IMR-90 (cell line): ENCODE measurements at regions not wholly inside any gene's neighbourhood (a gene's known extent, or its start where the extent isn't known, plus 50 kb on each side); places are given as distances from the start of the nearest gene placed in this dataset.

Experiments
- ATAC-seq: fragments of 200-7000 bp; cut with Tn5 transposase; 2 replicates; pipeline ENCODE4 v1.9.1; 2020; ENCODE audit warnings: low read depth, mild to moderate bottlenecking, moderate library complexity
- BruUV-seq: library from RNA; stranded (reverse); fragments of 400-500 nt; replicated peaks from 2 replicates; lab custom pipeline; 2021; lab: Mats Ljungman, UMichigan
- CTCF ChIA-PET: fragments of 300-600 bp; formaldehyde crosslinking; extraction: SDS; loops from one replicate; lab custom pipeline; 2021; ENCODE audit warnings: antibody characterized with exemption; lab: Yijun Ruan, JAX
- POLR2A ChIA-PET: fragments of 300-600 bp; sonication (Branson Sonifier 250); formaldehyde crosslinking; loops from one replicate; lab custom pipeline; 2022; ENCODE audit warnings: antibody characterized with exemption; ENCODE audit not compliant: unreplicated experiment; lab: Charles Lee
- DNase-seq: peaks from one replicate; pipeline ENCODE4 v3.0.0; 2013
- H2AFZ ChIP-seq: replicated peaks from 2 replicates; pipeline ENCODE3; 2013; ENCODE audit warnings: low read length, mild to moderate bottlenecking; ENCODE audit not compliant: poor library complexity
- H2AK5ac ChIP-seq: 2 replicates; pipeline ENCODE4 v1.6.1; 2013; ENCODE audit warnings: low read depth, low read length, inconsistent platforms
- H2AK9ac ChIP-seq: replicated peaks from 2 replicates; pipeline ENCODE3; 2013; ENCODE audit warnings: mild to moderate bottlenecking, low read depth, low read length, moderate library complexity; ENCODE audit not compliant: poor library complexity
- H2BK120ac ChIP-seq: 2 replicates; pipeline ENCODE4 v1.6.1; 2013; ENCODE audit warnings: low read depth, low read length, inconsistent platforms
- H2BK15ac ChIP-seq: 3 replicates; pipeline ENCODE4 v1.6.1; 2013; ENCODE audit warnings: low read depth, low read length, inconsistent platforms
- H2BK20ac ChIP-seq: 2 replicates; pipeline ENCODE4 v1.6.1; 2013; ENCODE audit warnings: low read depth, mild to moderate bottlenecking, inconsistent platforms, low read length, moderate library complexity
- H2BK5ac ChIP-seq: 2 replicates; pipeline ENCODE4 v1.6.1; 2013; ENCODE audit warnings: mild to moderate bottlenecking, low read depth, low read length, inconsistent platforms; ENCODE audit not compliant: poor library complexity, severe bottlenecking
- H3K14ac ChIP-seq: replicated peaks from 2 replicates; pipeline ENCODE4 v1.6.1; 2013; ENCODE audit warnings: low read depth, low read length, inconsistent platforms
- H3K18ac ChIP-seq: 2 replicates; pipeline ENCODE4 v1.6.1; 2013; ENCODE audit warnings: low read depth, low read length, control low read depth
- H3K23ac ChIP-seq: 2 replicates; pipeline ENCODE4 v1.6.1; 2013; ENCODE audit warnings: low read depth, low read length, inconsistent platforms
- H3K27ac ChIP-seq: 2 replicates; pipeline ENCODE4 v1.5.1; 2013; ENCODE audit warnings: mild to moderate bottlenecking, control low read depth, low read length; ENCODE audit not compliant: insufficient read depth
- H3K27me3 ChIP-seq: 2 replicates; pipeline ENCODE4 v1.6.1; 2013; ENCODE audit warnings: low read length; ENCODE audit not compliant: control insufficient read depth, insufficient read depth
- H3K36me3 ChIP-seq: 2 replicates; pipeline ENCODE4 v1.6.1; 2013; ENCODE audit warnings: low read length, mixed read lengths; ENCODE audit not compliant: control insufficient read depth, insufficient read depth
- H3K4ac ChIP-seq: 2 replicates; pipeline ENCODE4 v1.6.1; 2013; ENCODE audit warnings: low read depth, low read length, inconsistent platforms
- H3K4me1 ChIP-seq: 2 replicates; pipeline ENCODE4 v1.6.1; 2013; ENCODE audit warnings: low read length, mixed read lengths; ENCODE audit not compliant: control insufficient read depth, insufficient read depth
- H3K4me2 ChIP-seq: 2 replicates; pipeline ENCODE4 v1.6.1; 2013; ENCODE audit warnings: low read depth, mild to moderate bottlenecking, control low read depth, low read length, moderate library complexity
- H3K4me3 ChIP-seq: 2 replicates; pipeline ENCODE4 v1.5.1; 2013; ENCODE audit warnings: low read depth, mild to moderate bottlenecking, control low read depth, low read length, moderate library complexity; ENCODE audit not compliant: insufficient read depth
- H3K56ac ChIP-seq: 2 replicates; pipeline ENCODE4 v1.6.1; 2013; ENCODE audit warnings: low read length, inconsistent platforms; ENCODE audit not compliant: insufficient read depth; ENCODE audit errors: extremely low read depth
- H3K79me1 ChIP-seq, 2 experiments: 2 replicates each; pipeline ENCODE4 v1.6.1; 2013; ENCODE audit warnings: low read length in 2 of 2, inconsistent platforms in 1 of 2, low read depth in 1 of 2
- H3K9ac ChIP-seq: 2 replicates; pipeline ENCODE4 v1.6.1; 2013; ENCODE audit warnings: low read depth, low read length, control low read depth
- H3K9me1 ChIP-seq: 2 replicates; pipeline ENCODE4 v1.6.1; 2013; ENCODE audit warnings: low read length, inconsistent platforms; ENCODE audit not compliant: insufficient read depth
- H3K9me3 ChIP-seq: 2 replicates; pipeline ENCODE4 v1.6.1; 2013; ENCODE audit warnings: low read length; ENCODE audit not compliant: control insufficient read depth, insufficient read depth
- H4K20me1 ChIP-seq: 2 replicates; pipeline ENCODE4 v1.6.1; 2013; ENCODE audit warnings: low read length, inconsistent platforms; ENCODE audit not compliant: insufficient read depth
- H4K5ac ChIP-seq: 2 replicates; pipeline ENCODE4 v1.6.1; 2013; ENCODE audit warnings: mild to moderate bottlenecking, low read depth, low read length, control low read depth
- H4K8ac ChIP-seq, 2 experiments: 2 replicates each; pipeline ENCODE4 v1.6.1; 2013; ENCODE audit warnings: low read depth in 2 of 2, low read length in 2 of 2, control low read depth in 1 of 2, inconsistent platforms in 1 of 2
- H4K91ac ChIP-seq: 2 replicates; pipeline ENCODE4 v1.6.1; 2013; ENCODE audit warnings: low read depth, low read length, inconsistent platforms; ENCODE audit not compliant: insufficient read depth
- MAFK ChIP-seq: IDR thresholded peaks from 2 replicates; pipeline ENCODE4 v1.6.1; 2012; ENCODE audit warnings: low read depth, low read length, improper control_type of control experiment
- MAZ ChIP-seq: IDR thresholded peaks from 2 replicates; pipeline ENCODE4 v1.6.1; 2012; ENCODE audit warnings: low read depth, mild to moderate bottlenecking, low read length, improper control_type of control experiment, moderate library complexity, borderline replicate concordance
- POLR2A ChIP-seq: IDR thresholded peaks from 2 replicates; pipeline ENCODE4 v1.6.1; 2012; ENCODE audit warnings: mild to moderate bottlenecking, low read depth, low read length
- RCOR1 ChIP-seq: IDR thresholded peaks from 2 replicates; pipeline ENCODE4 v1.6.1; 2012; ENCODE audit warnings: mild to moderate bottlenecking, low read length, improper control_type of control experiment; ENCODE audit not compliant: insufficient replicate concordance
- SMC3 ChIP-seq: fragments of 150-350 bp; IDR thresholded peaks from 2 replicates; pipeline ENCODE4 v1.6.1; 2016; ENCODE audit warnings: low read depth, mild to moderate bottlenecking, antibody characterized with exemption, low read length, moderate library complexity
- WGBS, 2 experiments: methylation state at CpG; one replicate each; pipeline versions ENCODE4 v1.1.5 to v1.1.7; 2013; ENCODE audit warnings: missing lambda C conversion rate in 2 of 2; ENCODE audit not compliant: insufficient read length in 1 of 2; ENCODE audit errors: extremely low coverage in 2 of 2; 5-methylcytosine and 5-hydroxymethylcytosine counted together
- dilution Hi-C: fragments of 300-500 bp; cut with HindIII; formaldehyde crosslinking; loops from one replicate; pipeline ENCODE4 v1.14.3; 2018; ENCODE audit warnings: low sequenced_read_pairs; ENCODE audit not compliant: unreplicated experiment
- in situ Hi-C: fragments of 300-500 bp; cut with MboI; formaldehyde crosslinking; loops from 3 replicates; pipeline ENCODE4 v1.14.3; 2019; ENCODE audit warnings: low sequenced_read_pairs, inconsistent platforms, mixed read lengths
- intact Hi-C: fragments of 100-400 bp; cut with micrococcal nuclease; formaldehyde crosslinking; loops from 2 replicates; pipeline ENCODE4 v1.10.0; 2022

DNA sequence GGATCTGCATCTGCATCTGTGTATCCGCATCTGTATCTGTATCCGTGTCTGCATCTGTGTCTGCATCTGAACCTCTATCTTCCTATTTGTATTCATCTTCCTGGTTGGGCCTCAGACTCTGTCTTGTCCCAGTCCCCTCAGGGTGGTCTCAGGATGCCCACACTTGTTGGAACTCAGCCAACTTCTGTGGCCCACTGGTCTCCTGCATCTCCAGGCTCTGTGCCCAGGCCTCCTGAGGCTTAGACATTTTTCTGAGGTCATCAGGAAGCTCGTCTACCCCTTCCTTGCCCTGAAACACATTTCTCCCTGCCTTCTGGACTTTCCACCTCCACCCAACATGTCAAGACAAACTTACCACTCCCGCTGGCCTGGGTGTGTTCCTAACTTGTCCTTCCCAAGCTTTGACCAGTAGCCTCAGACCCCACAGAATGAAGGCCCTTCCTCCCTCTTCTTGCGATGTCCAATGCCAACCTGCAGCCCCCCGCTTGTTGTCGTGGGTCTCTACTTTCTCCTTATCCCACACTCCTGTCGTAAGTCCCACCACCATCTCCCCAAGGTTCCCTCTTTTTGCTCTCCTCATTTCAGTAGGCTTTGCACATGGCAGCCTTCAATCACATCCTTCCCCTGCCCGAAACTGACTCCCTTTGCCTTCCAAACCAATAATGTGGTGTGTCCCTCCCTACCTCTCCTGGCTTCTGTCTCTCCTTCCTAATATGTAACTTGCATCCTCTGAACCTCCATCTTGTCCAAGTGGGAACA is 176.5 kb downstream of the DLL1 start:
- TF ChIP-seq MAZ (no peak), POLR2A (no peak), RCOR1 (no peak), SMC3 (no peak), MAFK (no peak)
- no peak overlapping the region for H4K8ac ChIP-seq
- no peak overlapping the region for H3K18ac ChIP-seq
- no peak for ATAC-seq
- intact Hi-C loops (no loop called here), dilution Hi-C loops (no loop called here), in situ Hi-C loops (no loop called here)
- H3K4me1 ChIP-seq = no peaks in the 10 kb centered on the region
- no peak overlapping the region for H2AK9ac ChIP-seq
- H3K9me3 ChIP-seq = peaks cover 29% of the 10 kb centered on the region
- no peak overlapping the region for H3K23ac ChIP-seq
- H3K36me3 ChIP-seq = no peaks in the 10 kb centered on the region
- BruUV-seq = no TSS peak
- no peak overlapping the region for H4K91ac ChIP-seq
- H2BK20ac ChIP-seq = no peak overlapping the region
- POLR2A ChIA-PET = no interaction called here
- no peak overlapping the region for H2BK120ac ChIP-seq
- no peak overlapping the region for H3K14ac ChIP-seq
- no peak overlapping the region for H3K4ac ChIP-seq
- H3K4me2 ChIP-seq = no peak overlapping the region
- H3K9ac ChIP-seq = no peak overlapping the region
- H2AFZ ChIP-seq = no peak overlapping the region
- no peak overlapping the region for H4K5ac ChIP-seq
- no peak overlapping the region for H3K27ac ChIP-seq
- no peaks in the 10 kb centered on the region for H3K9me1 ChIP-seq
- H3K79me1 ChIP-seq = no peaks in the 10 kb centered on the region
- H3K56ac ChIP-seq = no peak overlapping the region
- H3K27me3 ChIP-seq = no peaks in the 10 kb centered on the region
- WGBS, 2 experiments = 54% methylated on average over 5 of the region's 9 CpGs; no CpG with 5 or more reads in 1 of the 2 experiments
- no peaks in the 10 kb centered on the region for H4K20me1 ChIP-seq
- H2AK5ac ChIP-seq = no peak overlapping the region
- CTCF ChIA-PET = no interaction called here
- no peak for DNase-seq
- H3K4me3 ChIP-seq = no peak overlapping the region
- no peak overlapping the region for H2BK5ac ChIP-seq
- no peak overlapping the region for H2BK15ac ChIP-seq
